GM12891 (cell line): ENCODE measurements at regions not wholly inside any gene's neighbourhood (a gene's known extent, or its start where the extent isn't known, plus 50 kb on each side); places are given as distances from the start of the nearest gene placed in this dataset.

Experiments used
- POLR2A ChIP-seq: IDR thresholded peaks from 2 replicates; pipeline ENCODE4 v1.6.1; 2011; ENCODE audit warnings: low read depth, low read length, control low read depth
- POLR2AphosphoS5 ChIP-seq: IDR thresholded peaks from 2 replicates; pipeline ENCODE4 v1.6.1; 2011; ENCODE audit warnings: low read depth, low read length, control low read depth
- TAF1 ChIP-seq: IDR thresholded peaks from 2 replicates; pipeline ENCODE4 v1.6.1; 2011; ENCODE audit warnings: low read depth, low read length, control low read depth

DNA sequence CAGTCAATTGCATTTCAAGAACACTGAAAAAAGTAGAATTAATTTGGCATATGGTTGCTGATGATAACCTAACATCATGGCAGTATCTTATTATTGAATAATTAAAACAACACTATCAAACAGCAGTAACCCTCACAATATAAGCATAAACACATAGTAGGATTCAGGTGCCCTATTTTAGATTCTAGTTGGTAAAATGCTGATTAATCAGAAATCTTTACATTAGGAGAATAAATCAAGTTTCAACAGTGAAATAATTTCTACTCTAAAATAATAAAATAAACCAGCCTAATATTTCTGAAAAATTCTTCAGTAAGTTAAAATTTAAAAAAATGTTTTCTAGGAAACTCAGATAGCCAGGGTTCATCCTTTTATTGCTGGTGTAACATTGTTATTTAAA, 76.4 kb upstream of the NUDT12 start:
- TF ChIP-seq POLR2A, result no peak
- TF ChIP-seq TAF1, result no peak
- TF ChIP-seq POLR2AphosphoS5, result no peak
